Vagina (tissue), 2 donors: ENCODE measurements at regions not wholly inside any gene's neighbourhood (a gene's known extent, or its start where the extent isn't known, plus 50 kb on each side); places are given as distances from the start of the nearest gene placed in this dataset.

Experiments used
- CTCF ChIP-seq, 3 experiments: fragments of 450-650 bp in 2 of 3; fragments of 200-600 bp in 1 of 3; sonication (generic) in 1 of 3; IDR thresholded peaks; one replicate each; pipeline ENCODE4 v1.5.1; 2017 to 2019; ENCODE audit warnings: antibody characterized with exemption in 3 of 3, mild to moderate bottlenecking in 2 of 3, moderate library complexity in 2 of 3
- POLR2A ChIP-seq, 2 donors: fragments of 450-650 bp; IDR thresholded peaks; one replicate each; pipeline ENCODE4 v1.6.1; 2017; ENCODE audit warnings: antibody characterized with exemption in 2 of 2, mild to moderate bottlenecking in 2 of 2, moderate library complexity in 2 of 2
- POLR2AphosphoS5 ChIP-seq, 2 donors: sonication (generic); formaldehyde crosslinking; IDR thresholded peaks; one replicate each; pipeline ENCODE4 v1.9.0; 2017; ENCODE audit warnings: antibody characterized with exemption in 2 of 2, mild to moderate bottlenecking in 2 of 2, low read depth in 1 of 2; ENCODE audit not compliant: insufficient read depth in 1 of 2

- no peak for TF ChIP-seq POLR2AphosphoS5 (IDR thresholded peaks at IDR 0.05; ENCODE audit: insufficient read depth in 1 of 2, low read depth in 1 of 2)
- no peak for TF ChIP-seq POLR2A (IDR thresholded peaks at IDR 0.05)
- TF ChIP-seq CTCF (IDR thresholded peaks at IDR 0.05): no peak
Observed at GRCh38 chr4:104868533-104868932, 278.1 kb upstream of the TET2 start.
